KMS-11 (cell line): ENCODE measurements at regions not wholly inside any gene's neighbourhood (a gene's known extent, or its start where the extent isn't known, plus 50 kb on each side); places are given as distances from the start of the nearest gene placed in this dataset.

Experiments used
- H2AFZ ChIP-seq: fragments of 200-600 bp; sonication (generic); 2 replicates; pipeline ENCODE4 v1.6.1; 2016; ENCODE audit warnings: antibody characterized with exemption, mixed run types, low read depth
- H3K27ac ChIP-seq: fragments of 200-600 bp; sonication (generic); 2 replicates; pipeline ENCODE4 v1.6.1; 2016; ENCODE audit warnings: mild to moderate bottlenecking, mixed run types
- H3K27me3 ChIP-seq: fragments of 200-600 bp; sonication (generic); 2 replicates; pipeline ENCODE4 v1.6.1; 2017; ENCODE audit warnings: mild to moderate bottlenecking, low read depth, mixed run types, moderate library complexity; ENCODE audit not compliant: insufficient read depth
- H3K36me3 ChIP-seq: fragments of 200-600 bp; sonication (generic); 2 replicates; pipeline ENCODE4 v1.6.1; 2017; ENCODE audit warnings: mild to moderate bottlenecking, mixed run types; ENCODE audit not compliant: insufficient read depth
- H3K4me1 ChIP-seq: fragments of 200-600 bp; sonication (generic); 2 replicates; pipeline ENCODE4 v1.6.1; 2016; ENCODE audit warnings: mild to moderate bottlenecking, low read depth, mixed run types; ENCODE audit not compliant: poor library complexity, severe bottlenecking
- H3K4me2 ChIP-seq: fragments of 200-600 bp; sonication (generic); 2 replicates; pipeline ENCODE4 v1.7.0; 2016; ENCODE audit warnings: mild to moderate bottlenecking, mixed run types
- H3K4me3 ChIP-seq: fragments of 200-600 bp; sonication (generic); IDR thresholded peaks from 2 replicates; pipeline ENCODE4 v1.6.1; 2017; ENCODE audit warnings: low read depth, low read length, mixed read lengths; ENCODE audit not compliant: insufficient read depth
- H3K79me2 ChIP-seq: fragments of 200-600 bp; sonication (generic); 2 replicates; pipeline ENCODE4 v1.6.1; 2016; ENCODE audit warnings: low read depth, mixed run types; ENCODE audit not compliant: insufficient read depth
- H3K9ac ChIP-seq: fragments of 200-600 bp; sonication (generic); 2 replicates; pipeline ENCODE4 v1.6.1; 2016; ENCODE audit warnings: mild to moderate bottlenecking, mixed run types
- H4K20me1 ChIP-seq: fragments of 200-600 bp; sonication (generic); 2 replicates; pipeline ENCODE4 v1.6.1; 2016; ENCODE audit warnings: mild to moderate bottlenecking, mixed run types; ENCODE audit not compliant: insufficient read depth
- TF ChIP-seq, protein P1 (sequence below): fragments of 200-600 bp; sonication (generic); conservative IDR thresholded peaks from 2 replicates; pipeline ENCODE4 v1.6.1; 2017; ENCODE audit warnings: low read depth, mild to moderate bottlenecking, antibody characterized with exemption, low read length, moderate library complexity, mixed read lengths

DNA sequence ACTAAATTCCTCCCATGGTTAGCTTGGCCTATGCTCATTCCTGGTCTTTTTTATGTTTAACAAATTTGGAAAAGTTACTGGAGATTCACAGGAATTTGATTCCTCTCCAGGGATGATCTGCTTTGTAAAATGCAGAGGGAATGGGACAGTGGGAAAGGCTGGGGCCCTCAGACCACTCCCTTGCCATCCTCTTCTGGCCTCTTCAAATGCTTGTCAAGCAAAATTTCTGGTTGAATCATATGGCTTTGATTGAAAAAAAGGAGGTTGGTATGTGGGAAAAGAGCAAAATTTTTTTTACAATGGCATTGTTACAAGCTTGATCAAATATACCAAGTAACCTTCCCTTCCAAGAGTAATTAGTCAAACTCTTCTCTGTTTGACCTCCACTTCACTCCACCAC, 225.1 kb downstream of the PIK3R1 start:
- H3K4me2 ChIP-seq, result no peak overlapping the region
- H3K4me3 ChIP-seq, result no peak overlapping the region
- TF ChIP-seq, protein P1, sequence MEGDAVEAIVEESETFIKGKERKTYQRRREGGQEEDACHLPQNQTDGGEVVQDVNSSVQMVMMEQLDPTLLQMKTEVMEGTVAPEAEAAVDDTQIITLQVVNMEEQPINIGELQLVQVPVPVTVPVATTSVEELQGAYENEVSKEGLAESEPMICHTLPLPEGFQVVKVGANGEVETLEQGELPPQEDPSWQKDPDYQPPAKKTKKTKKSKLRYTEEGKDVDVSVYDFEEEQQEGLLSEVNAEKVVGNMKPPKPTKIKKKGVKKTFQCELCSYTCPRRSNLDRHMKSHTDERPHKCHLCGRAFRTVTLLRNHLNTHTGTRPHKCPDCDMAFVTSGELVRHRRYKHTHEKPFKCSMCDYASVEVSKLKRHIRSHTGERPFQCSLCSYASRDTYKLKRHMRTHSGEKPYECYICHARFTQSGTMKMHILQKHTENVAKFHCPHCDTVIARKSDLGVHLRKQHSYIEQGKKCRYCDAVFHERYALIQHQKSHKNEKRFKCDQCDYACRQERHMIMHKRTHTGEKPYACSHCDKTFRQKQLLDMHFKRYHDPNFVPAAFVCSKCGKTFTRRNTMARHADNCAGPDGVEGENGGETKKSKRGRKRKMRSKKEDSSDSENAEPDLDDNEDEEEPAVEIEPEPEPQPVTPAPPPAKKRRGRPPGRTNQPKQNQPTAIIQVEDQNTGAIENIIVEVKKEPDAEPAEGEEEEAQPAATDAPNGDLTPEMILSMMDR, result no peak
- no peaks in the 10 kb centered on the region for H3K27me3 ChIP-seq
- H3K79me2 ChIP-seq, result no peaks in the 10 kb centered on the region
- no peak overlapping the region for H3K27ac ChIP-seq
- no peaks in the 10 kb centered on the region for H3K36me3 ChIP-seq
- H2AFZ ChIP-seq, result no peak overlapping the region
- H4K20me1 ChIP-seq, result no peaks in the 10 kb centered on the region
- no peaks in the 10 kb centered on the region for H3K4me1 ChIP-seq
- H3K9ac ChIP-seq, result no peak overlapping the region

DNA sequence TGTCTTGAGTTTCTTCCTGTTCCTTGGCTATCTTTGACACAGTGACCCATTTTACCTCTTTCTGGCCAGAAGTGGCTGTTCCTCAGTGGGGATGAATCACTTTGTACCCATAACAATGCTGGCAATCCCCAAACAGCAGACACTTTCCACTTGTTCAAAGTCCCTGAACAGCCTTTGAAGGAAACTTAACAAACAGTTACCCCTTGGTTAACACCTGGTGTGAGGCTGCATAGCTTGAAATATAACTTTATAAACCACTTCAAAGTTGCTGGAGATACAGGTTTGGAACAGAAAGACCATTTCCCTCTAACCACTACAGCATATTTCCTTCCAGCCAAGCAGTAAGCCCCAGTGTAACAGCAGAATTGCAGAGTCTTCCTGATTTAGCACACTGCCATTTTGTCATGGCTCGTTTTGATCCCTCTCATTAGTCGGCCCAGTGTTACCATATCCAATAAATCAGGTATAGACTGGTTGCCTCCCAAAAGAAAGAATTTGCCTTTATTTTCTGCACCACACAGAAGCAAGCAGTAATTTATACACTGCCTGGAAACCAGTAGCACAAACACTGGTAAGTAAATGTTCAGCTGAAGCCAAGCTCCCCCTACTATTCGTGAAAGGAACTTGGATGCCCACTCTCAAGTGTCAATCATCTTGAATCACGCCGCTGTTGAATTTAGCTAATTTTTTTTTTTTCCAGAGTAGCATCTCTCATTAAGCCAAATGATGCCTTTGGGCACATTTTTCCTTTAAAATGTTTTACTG, 225.9 kb downstream of the PIK3R1 start:
- no peaks in the 10 kb centered on the region for H3K27me3 ChIP-seq
- H3K79me2 ChIP-seq, result no peaks in the 10 kb centered on the region
- H3K9ac ChIP-seq, result no peak overlapping the region
- no peak overlapping the region for H3K4me3 ChIP-seq
- H3K4me1 ChIP-seq, result no peaks in the 10 kb centered on the region
- no peak overlapping the region for H2AFZ ChIP-seq
- no peak overlapping the region for H3K27ac ChIP-seq
- no peak overlapping the region for H3K4me2 ChIP-seq
- H3K36me3 ChIP-seq, result no peaks in the 10 kb centered on the region
- TF ChIP-seq, protein P1, result no peak
- H4K20me1 ChIP-seq, result no peaks in the 10 kb centered on the region

DNA sequence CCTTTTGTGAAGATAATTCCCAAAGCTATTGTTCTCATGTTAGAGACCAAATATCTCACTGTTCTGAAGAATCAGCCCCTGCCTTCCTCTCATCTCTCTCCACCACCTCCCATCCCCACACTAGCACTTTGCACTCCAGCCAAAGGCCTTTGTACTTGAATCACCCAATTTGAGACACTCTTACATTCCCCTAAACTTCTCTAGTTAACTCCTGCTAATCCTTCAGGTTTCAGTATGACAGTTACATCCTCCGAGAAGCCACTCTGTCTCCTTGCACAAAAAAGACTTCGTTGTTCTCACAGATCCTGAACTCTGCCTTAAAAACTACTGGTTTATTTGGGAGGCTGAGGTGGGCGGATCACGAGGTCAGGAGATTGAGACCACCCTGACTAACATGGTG, 227.5 kb downstream of the PIK3R1 start:
- Histone ChIP-seq H2AFZ (no peak overlapping the region), H3K27ac (no peak overlapping the region), H4K20me1 (no peaks in the 10 kb centered on the region), H3K79me2 (no peaks in the 10 kb centered on the region), H3K27me3 (no peaks in the 10 kb centered on the region), H3K4me2 (no peak overlapping the region), H3K4me3 (no peak overlapping the region), H3K9ac (no peak overlapping the region), H3K36me3 (no peaks in the 10 kb centered on the region), H3K4me1 (no peaks in the 10 kb centered on the region)
- TF ChIP-seq, protein P1, result no peak

DNA sequence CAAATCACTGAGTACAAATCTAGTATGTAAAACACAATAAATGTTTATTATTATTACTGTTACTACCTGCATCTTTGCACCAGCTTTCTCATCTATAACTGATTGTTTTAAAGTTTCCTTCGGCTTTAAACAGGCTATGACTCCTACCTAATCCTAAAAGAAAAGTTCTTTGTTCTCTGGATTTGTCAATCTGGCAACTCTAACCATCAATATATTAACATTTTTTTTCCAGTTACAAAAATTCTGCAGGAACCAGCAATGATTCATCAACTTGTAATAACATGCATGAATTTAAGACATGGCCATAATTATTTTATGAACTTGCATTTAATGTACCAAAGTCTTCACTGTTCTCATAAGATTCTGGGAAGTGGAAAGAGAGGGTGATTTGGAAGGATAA, 228.5 kb downstream of the PIK3R1 start:
- Histone ChIP-seq H3K27ac (no peak overlapping the region), H2AFZ (no peak overlapping the region), H3K79me2 (no peaks in the 10 kb centered on the region), H4K20me1 (no peaks in the 10 kb centered on the region), H3K4me2 (no peak overlapping the region), H3K4me1 (no peaks in the 10 kb centered on the region), H3K4me3 (no peak overlapping the region), H3K36me3 (no peaks in the 10 kb centered on the region), H3K27me3 (no peaks in the 10 kb centered on the region), H3K9ac (no peak overlapping the region)
- TF ChIP-seq, protein P1, result no peak
